ENCODE measurements at regions not wholly inside any gene's neighbourhood (a gene's known extent, or its start where the extent isn't known, plus 50 kb on each side); places are given as distances from the start of the nearest gene placed in this dataset.

DNA sequence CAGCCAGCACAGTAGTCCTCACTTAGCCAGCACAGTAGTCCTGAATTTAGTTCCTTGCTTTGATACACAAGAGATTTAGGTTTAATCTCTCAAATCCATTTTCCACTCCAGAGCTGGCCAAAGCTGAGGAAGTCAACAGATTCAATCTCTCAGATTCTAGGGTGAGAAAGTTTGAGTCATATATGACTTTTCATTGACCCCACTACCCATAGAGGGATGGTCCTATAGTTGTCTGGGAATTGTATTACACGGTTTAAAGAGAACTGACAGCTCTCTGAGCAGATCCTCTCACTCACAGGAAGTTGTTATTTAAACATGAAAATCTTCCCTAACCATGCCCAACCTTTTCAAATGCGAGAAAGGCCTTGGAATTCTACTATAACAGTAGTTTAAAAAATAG, 641.8 kb upstream of the SEMA3D start:
- TF ChIP-seq, protein P1, sequence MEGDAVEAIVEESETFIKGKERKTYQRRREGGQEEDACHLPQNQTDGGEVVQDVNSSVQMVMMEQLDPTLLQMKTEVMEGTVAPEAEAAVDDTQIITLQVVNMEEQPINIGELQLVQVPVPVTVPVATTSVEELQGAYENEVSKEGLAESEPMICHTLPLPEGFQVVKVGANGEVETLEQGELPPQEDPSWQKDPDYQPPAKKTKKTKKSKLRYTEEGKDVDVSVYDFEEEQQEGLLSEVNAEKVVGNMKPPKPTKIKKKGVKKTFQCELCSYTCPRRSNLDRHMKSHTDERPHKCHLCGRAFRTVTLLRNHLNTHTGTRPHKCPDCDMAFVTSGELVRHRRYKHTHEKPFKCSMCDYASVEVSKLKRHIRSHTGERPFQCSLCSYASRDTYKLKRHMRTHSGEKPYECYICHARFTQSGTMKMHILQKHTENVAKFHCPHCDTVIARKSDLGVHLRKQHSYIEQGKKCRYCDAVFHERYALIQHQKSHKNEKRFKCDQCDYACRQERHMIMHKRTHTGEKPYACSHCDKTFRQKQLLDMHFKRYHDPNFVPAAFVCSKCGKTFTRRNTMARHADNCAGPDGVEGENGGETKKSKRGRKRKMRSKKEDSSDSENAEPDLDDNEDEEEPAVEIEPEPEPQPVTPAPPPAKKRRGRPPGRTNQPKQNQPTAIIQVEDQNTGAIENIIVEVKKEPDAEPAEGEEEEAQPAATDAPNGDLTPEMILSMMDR (IDR thresholded peaks at IDR 0.05): no peak
- Histone ChIP-seq H3K36me3 (ENCODE audit: insufficient read depth, low read length) (no peaks in the 10 kb centered on the region), H3K27ac (ENCODE audit: low read depth in 1 of 2, low read length in 2 of 2) (no peak overlapping the region), H3K4me3 (ENCODE audit: low read length) (no peak overlapping the region), H3K4me1 (ENCODE audit: insufficient read depth, low read length) (no peaks in the 10 kb centered on the region), H3K27me3 (ENCODE audit: control insufficient read depth in 1 of 2, insufficient read depth in 2 of 2, low read length in 2 of 2) (no peaks in the 10 kb centered on the region), H3K9me3 (ENCODE audit: control insufficient read depth in 1 of 2, insufficient read depth in 1 of 2, low read length in 2 of 2) (peaks cover 0 to 4% of the 10 kb centered on the region in 2 experiments)
- H3K4me1 Mint-ChIP-seq (ENCODE audit: low read depth): no peaks in the 10 kb centered on the region
- no peaks in the 10 kb centered on the region for H3K9me3 Mint-ChIP-seq
- H3K27ac Mint-ChIP-seq: no peak overlapping the region
- ChIA-PET POLR2A (no interaction called here), CTCF (no interaction called here)
- no peak overlapping the region for H3K4me3 Mint-ChIP-seq
- ATAC-seq (ENCODE audit: poor library complexity) (no peak), DNase-seq (no peak)
- intact Hi-C loops (cut with DNase I, micrococcal nuclease): no loop called here
- H3K36me3 Mint-ChIP-seq (ENCODE audit: low read depth): no peaks in the 10 kb centered on the region
- H3K27me3 Mint-ChIP-seq: no peaks in the 10 kb centered on the region

- H3K9me3 Mint-ChIP-seq: no peaks in the 10 kb centered on the region
- H3K27ac Mint-ChIP-seq: no peak overlapping the region
- Histone ChIP-seq H3K4me1 (ENCODE audit: insufficient read depth, low read length) (no peaks in the 10 kb centered on the region), H3K4me3 (ENCODE audit: low read length) (no peak overlapping the region), H3K27ac (ENCODE audit: low read depth in 1 of 2, low read length in 2 of 2) (no peak overlapping the region), H3K36me3 (ENCODE audit: insufficient read depth, low read length) (no peaks in the 10 kb centered on the region), H3K27me3 (ENCODE audit: control insufficient read depth in 1 of 2, insufficient read depth in 2 of 2, low read length in 2 of 2) (no peaks in the 10 kb centered on the region), H3K9me3 (ENCODE audit: control insufficient read depth in 1 of 2, insufficient read depth in 1 of 2, low read length in 2 of 2) (peaks cover 0 to 20% of the 10 kb centered on the region in 2 experiments)
- ATAC-seq (ENCODE audit: poor library complexity) (no peak), DNase-seq (no peak)
- POLR2A ChIA-PET: no interaction called here
- H3K4me3 Mint-ChIP-seq: no peak overlapping the region
- H3K4me1 Mint-ChIP-seq (ENCODE audit: low read depth): no peaks in the 10 kb centered on the region
- TF ChIP-seq, protein P1 (IDR thresholded peaks at IDR 0.05): no peak
- no peaks in the 10 kb centered on the region for H3K27me3 Mint-ChIP-seq
- CTCF ChIA-PET: no interaction called here
- no peaks in the 10 kb centered on the region for H3K36me3 Mint-ChIP-seq (ENCODE audit: low read depth)
- intact Hi-C loops (cut with DNase I, micrococcal nuclease): no loop called here
Measured at GRCh38 chr7:85823396-85824080, 636.7 kb upstream of the SEMA3D start.

GRCh38 chr7:85821926-85822325, 635.1 kb upstream of the SEMA3D start:
- no peaks in the 10 kb centered on the region for H3K36me3 ChIP-seq (ENCODE audit: insufficient read depth, low read length)
- H3K9me3 ChIP-seq (ENCODE audit: control insufficient read depth in 1 of 2, insufficient read depth in 1 of 2, low read length in 2 of 2): peaks cover 0 to 15% of the 10 kb centered on the region in 2 experiments
- Mint-ChIP-seq H3K27me3 (no peaks in the 10 kb centered on the region), H3K4me1 (ENCODE audit: low read depth) (no peaks in the 10 kb centered on the region), H3K36me3 (ENCODE audit: low read depth) (no peaks in the 10 kb centered on the region), H3K27ac (no peak overlapping the region), H3K4me3 (no peak overlapping the region), H3K9me3 (no peaks in the 10 kb centered on the region)
- H3K27me3 ChIP-seq (ENCODE audit: control insufficient read depth in 1 of 2, insufficient read depth in 2 of 2, low read length in 2 of 2): no peaks in the 10 kb centered on the region
- no peak overlapping the region for H3K4me3 ChIP-seq (ENCODE audit: low read length)
- no peaks in the 10 kb centered on the region for H3K4me1 ChIP-seq (ENCODE audit: insufficient read depth, low read length)
- no peak overlapping the region for H3K27ac ChIP-seq (ENCODE audit: low read depth in 1 of 2, low read length in 2 of 2)
- ChIA-PET CTCF (no interaction called here), POLR2A (no interaction called here)
- intact Hi-C loops (cut with DNase I, micrococcal nuclease): no loop called here
- DNase-seq: no peak
- TF ChIP-seq, protein P1 (IDR thresholded peaks at IDR 0.05): no peak
- no peak for ATAC-seq (ENCODE audit: poor library complexity)

Data from CD4-positive, alpha-beta T cell (primary cell).